NCI-H2227 (cell line): ENCODE measurements at regions not wholly inside any gene's neighbourhood (a gene's known extent, or its start where the extent isn't known, plus 50 kb on each side); places are given as distances from the start of the nearest gene placed in this dataset.
"Not testable (repeated sequence)": the region's sequence is repeated elsewhere in the genome, so short reads cannot be mapped to it uniquely, and the experiment has no call there.

ENCODE experiments used
- DNase-seq: peaks from one replicate; lab custom pipeline; 2025; ENCODE audit not compliant: unreplicated experiment; lab: John Stamatoyannopoulos, UW

DNA sequence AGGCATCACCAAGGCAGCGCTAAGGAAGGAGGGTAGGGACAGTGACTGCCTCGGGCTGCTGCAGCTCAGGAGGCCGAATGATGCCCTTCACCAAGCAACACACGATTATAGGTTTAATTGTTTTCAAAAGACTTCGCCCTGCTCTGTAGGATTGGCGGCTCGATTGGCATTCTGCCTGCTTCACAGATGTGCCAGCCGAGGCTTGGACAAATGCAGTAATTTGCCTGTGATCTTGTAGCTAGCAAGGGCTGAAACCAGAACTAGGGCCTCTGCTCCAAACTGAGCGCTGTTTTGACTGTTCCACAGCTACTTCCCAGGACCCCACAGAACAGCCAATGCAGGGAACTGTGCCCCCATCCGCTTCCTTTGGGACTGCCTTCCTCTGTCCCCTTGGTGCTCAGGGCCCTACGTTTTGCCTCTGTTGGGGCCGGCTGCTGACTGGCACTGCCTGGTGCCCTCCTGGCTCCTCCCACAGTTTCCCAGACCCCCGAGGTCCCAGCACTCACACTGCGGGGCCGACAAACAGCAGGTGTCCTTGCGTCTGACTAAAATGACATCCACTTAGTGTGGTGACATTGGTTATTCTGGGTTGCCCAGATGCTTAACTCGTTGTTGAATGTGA lies 62.6 kb upstream of the EN2 start:
- no peak for DNase-seq

GRCh38 chr7:155396661-155397060 lies 61.3 kb upstream of the EN2 start:
- DNase-seq: no peak

DNA sequence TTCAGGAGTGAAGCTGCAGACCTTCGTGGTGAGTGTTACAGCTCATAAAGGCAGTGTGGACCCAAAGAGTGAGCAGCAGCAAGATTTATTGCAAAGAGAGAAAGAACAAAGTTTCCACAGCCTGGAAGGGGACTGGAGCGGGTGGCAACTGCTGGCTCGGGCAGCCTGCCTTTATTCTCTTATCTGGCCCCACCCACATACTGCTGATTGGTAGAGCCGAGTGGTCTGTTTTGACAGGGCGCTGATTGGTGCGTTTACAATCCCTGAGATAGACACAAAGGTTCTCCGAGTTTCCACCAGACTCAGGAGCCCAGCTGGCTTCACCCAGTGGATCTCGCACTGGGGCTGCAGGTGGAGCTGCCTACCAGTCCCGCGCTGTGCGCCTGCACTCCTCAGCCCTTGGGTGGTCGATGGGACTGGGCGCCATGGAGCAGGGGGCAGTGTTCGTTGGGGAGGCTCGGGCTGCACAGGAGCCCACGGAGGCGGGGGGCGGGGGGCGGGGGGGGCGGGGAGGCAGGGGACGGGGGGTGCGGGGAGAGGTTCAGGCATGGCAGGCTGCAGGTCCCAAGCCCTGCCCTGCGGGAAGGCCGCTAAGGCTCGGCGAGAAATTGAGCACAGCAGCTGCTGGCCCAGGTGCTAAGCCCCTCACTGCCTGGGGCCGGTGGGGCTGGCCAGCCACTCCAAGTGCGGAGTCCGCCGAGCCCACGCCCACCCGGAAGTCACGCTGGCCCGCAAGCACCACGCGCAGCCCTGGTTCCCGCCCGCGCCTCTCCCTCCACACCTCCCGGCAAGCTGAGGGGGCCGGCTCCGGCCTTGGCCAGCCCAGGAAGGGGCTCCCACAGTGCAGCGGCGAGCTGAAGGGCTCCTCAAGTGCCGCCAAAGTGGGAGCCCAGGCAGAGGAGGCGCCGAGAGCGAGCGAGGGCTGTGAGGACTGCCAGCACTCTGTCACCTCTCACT lies 59.9 kb upstream of the EN2 start:
- not testable (repeated sequence) for DNase-seq

DNA sequence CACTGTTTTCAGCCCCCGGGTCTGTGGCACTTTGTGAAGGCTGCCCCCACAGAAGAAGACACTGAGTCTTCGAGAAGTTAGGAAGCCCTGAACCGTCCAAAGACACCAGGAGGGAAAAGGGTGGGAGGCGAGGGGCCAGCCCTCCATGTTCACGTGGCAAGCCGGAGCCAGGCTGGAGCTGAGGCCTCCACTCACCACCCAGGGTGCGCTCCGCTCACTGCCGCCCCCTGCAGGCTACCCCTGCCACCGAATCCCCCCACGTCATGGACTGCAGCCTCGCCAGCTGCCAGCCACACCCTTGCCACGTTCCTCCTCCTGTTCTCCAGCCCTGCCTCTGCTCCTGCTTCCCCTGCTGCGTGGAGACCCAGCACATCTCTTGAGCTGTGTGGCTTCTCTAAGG lies 59.0 kb upstream of the EN2 start:
- no peak for DNase-seq

DNA sequence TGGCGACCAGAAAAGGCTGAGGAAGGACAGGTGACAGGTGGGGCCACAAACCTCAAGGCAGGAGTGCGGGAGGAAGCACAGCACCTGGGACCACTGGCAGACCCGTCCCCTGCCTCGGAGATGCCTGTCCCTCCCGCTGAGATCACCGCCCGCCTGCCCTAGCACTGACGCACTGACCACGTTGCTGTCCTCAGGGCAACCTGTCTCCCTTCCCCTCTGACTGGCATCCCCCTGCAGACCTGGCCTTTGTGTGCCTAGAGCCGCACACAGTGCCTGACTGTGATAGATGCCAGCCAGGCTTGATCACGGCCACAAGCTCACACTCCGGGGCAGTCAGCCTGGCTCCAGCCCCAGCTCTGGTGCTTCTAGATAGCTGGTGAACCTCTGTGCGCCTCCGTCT lies 58.4 kb upstream of the EN2 start:
- DNase-seq: no peak

DNA sequence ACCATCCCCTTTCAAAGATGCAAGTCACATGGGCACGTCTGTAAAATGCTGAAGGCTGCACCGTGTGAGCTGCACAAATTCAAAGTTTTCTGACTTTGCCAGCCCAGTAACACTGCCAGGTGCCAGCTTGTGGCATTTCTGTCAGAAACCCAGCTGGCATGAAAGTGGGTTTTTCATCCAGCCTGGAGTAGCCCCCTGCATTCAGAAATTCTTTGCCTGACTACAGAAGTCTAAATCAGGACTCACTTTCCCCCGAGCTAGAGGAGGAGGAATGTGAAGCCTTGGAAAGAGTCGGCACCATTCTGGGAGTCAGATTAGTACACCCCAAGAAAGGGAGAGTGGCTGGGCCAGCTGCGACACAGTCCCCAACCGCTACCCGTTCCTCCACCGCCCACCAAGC lies 56.7 kb upstream of the EN2 start:
- no peak for DNase-seq

GRCh38 chr7:155401884-155402283 lies 56.0 kb upstream of the EN2 start:
- no peak for DNase-seq

DNA sequence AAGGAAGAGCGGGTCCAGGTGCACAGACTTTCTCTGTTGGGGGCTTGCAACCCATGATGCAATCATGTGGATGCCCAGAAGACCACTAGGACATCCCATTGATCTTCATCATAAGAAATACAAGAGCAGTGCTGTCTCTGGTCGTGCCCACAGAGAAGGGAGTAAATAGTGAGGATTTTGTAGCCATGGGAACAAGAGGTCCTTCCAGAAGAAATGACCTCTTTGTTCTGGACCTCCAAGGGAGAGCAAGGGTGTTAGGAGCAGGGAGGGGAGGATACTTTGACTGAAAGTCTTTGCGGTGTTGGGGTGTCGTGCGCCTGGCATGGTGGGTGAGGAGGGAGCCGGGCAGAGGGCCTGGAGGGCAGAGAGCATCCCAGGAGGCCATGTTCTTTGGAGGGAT lies 55.0 kb upstream of the EN2 start:
- no peak for DNase-seq

DNA sequence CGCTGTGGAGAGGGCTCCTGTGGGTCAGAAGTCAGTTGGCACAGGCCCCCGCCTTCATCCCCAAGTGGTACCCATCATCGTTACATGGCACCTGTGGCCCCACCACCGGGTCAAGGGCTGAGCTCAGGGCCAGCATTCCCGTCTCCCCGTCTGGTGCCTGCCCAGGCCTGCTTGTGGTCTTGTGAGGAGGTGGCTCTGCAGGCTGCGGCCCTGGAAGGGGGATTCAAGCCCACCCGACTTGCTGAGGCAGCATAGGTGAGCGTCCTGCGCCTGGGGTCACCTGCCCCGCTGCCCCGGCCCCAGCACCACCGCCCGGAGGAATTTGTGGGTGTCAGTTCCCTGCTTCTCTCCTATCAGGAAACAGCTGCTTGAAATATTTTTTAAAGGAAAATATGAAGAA lies 53.0 kb upstream of the EN2 start:
- no peak for DNase-seq

- no peak for DNase-seq
Measured at GRCh38 chr7:155405399-155406318, 52.3 kb upstream of the EN2 start.

DNA sequence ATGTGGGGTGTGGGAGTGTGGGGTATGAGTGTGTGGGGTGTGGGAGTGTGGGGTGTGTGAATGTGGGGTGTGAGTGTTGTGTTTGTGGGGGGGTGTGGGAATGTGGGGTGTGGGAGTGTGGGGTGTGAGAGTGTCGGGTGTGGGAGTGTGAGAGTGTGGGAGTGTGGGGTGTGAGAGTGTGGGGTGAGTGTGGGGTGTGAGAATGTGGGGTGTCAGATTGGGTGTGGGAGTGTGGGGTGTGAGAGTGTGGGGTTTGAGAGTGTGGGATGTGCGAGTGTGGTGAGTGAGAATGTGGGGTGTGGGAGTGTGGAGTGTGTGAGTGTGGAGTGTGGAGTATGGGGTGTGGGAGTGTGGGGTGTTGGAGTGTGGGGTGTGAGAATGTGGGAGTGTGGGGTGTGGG lies 50.1 kb upstream of the EN2 start:
- no peak for DNase-seq
